DND-41 (cell line): ENCODE measurements at regions not wholly inside any gene's neighbourhood (a gene's known extent, or its start where the extent isn't known, plus 50 kb on each side); places are given as distances from the start of the nearest gene placed in this dataset.

ENCODE experiments used
- CTCF ChIP-seq: IDR thresholded peaks from 2 replicates; pipeline ENCODE4 v1.5.1; 2012; ENCODE audit warnings: borderline replicate concordance, low read length, moderate library complexity, mild to moderate bottlenecking; ENCODE audit not compliant: poor library complexity, severe bottlenecking; ENCODE audit errors: extremely low read depth
- EZH2 ChIP-seq: IDR thresholded peaks from 3 replicates; pipeline ENCODE4 v1.6.1; 2012; ENCODE audit warnings: borderline replicate concordance, low read depth, mild to moderate bottlenecking, moderate library complexity, low read length, inconsistent platforms; ENCODE audit not compliant: severe bottlenecking

DNA sequence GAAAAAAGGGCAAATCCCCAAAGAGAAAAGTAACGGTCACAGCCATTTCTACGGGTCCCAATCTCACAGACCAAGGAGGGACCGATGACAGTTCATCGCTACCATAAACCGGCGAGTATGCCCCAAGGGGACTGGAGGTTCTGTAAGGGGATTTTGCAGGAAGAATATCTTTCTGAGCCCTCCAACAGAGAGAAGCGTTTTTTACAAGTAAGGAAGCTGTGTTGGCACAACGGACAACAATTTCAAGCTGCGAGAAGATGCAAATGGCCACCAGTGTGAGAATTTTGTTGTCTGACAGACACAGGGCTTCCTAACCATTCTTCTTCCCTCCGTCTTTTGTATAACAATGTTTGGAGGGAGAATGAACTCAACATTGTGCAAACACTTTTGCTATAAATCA lies 1043.1 kb downstream of the ADGRL2 start:
- TF ChIP-seq CTCF (no peak), EZH2 (no peak)
